Pancreas (tissue), 10 donors: ENCODE measurements at regions not wholly inside any gene's neighbourhood (a gene's known extent, or its start where the extent isn't known, plus 50 kb on each side); places are given as distances from the start of the nearest gene placed in this dataset.
A peak's percentile ranks its signal among the peaks of the same experiment; 100 is the strongest.

Experiments
- ATAC-seq, 4 donors: fragments of 200-7000 bp; cut with Tn5 transposase; one replicate each; pipeline versions ENCODE4 v1.8.0 to v1.9.1; 2020; ENCODE audit warnings: mild to moderate bottlenecking in 4 of 4, moderate library complexity in 4 of 4
- DNase-seq, 6 donors: peaks; one replicate each; pipeline ENCODE4 v3.0.0-alpha.2; 2020
- FAIRE-seq: peaks from 2 replicates; lab custom pipeline; 2012; peaks lifted over from hg19 to GRCh38; lab: Jason Lieb, UNC
- H3K27ac ChIP-seq, 4 donors: fragments of 200-600 bp; sonication (generic); 1 replicate in 3 of 4; 2 replicates in 1 of 4; pipeline versions ENCODE4 v1.5.0 to v1.8.0; 2020
- H3K27me3 ChIP-seq, 4 donors: fragments of 200-600 bp; one replicate each; pipeline ENCODE4 v1.8.0; 2021
- H3K36me3 ChIP-seq, 3 donors: fragments of 200-600 bp; sonication (generic) in 1 of 3; one replicate each; pipeline versions ENCODE4 v1.5.0 to v1.8.0; 2020 to 2021
- H3K4me1 ChIP-seq, 3 donors: fragments of 200-600 bp; one replicate each; pipeline ENCODE4 v1.8.0; 2021
- H3K4me3 ChIP-seq, 4 donors: fragments of 200-600 bp; sonication (generic) in 2 of 4; one replicate each; pipeline versions ENCODE4 v1.5.0 to v1.8.0; 2020 to 2021
- H3K9me3 ChIP-seq, 4 donors: fragments of 200-600 bp; one replicate each; pipeline ENCODE4 v1.8.0; 2021
- CTCF ChIP-seq, 4 donors: fragments of 200-600 bp; sonication (generic) in 3 of 4; IDR thresholded peaks; one replicate each; pipeline versions ENCODE4 v1.5.0 to v1.8.0; 2021; ENCODE audit warnings: antibody characterized with exemption in 4 of 4
- WGBS, 2 donors: extraction: QIAGEN DNeasy Blood & Tissue Kit; methylation state at CpG; one replicate each; pipeline ENCODE4 v1.1.7; 2013; 5-methylcytosine and 5-hydroxymethylcytosine counted together
- intact Hi-C, 3 donors: fragments of 100-400 bp; cut with DNase I; formaldehyde crosslinking; loops; one replicate each; pipeline versions ENCODE4 v1.11.1 to v1.14.2; 2022
- donor health status: healthy with polysubstance abuse.
- donor health status: DM: no; HTN: no; CAD: no; lungs with moderate emphysema.
- donor health status: DM: no; HTN: no; CAD: no.
- donor health status: control.
- donor health status: control.
- donor health status: Bipolar disorder and iron deficiency.
- donor health status: DM: yes; HTN: yes; CAD: no.
- donor health status: DM: no; HTN: no; CAD: no.
- donor health status: DM: no; HTN: no; CAD: no.
- donor health status: DM: yes; HTN: yes; CAD: no.

GRCh38 chr7:81008901-81009300 lies 90.0 kb upstream of the SEMA3C start:
- TF ChIP-seq CTCF (IDR thresholded peaks at IDR 0.05): no peak
- H3K9me3 ChIP-seq: no peaks in the 10 kb centered on the region
- FAIRE-seq (no peak), DNase-seq (no peak), ATAC-seq (no peak)
- H3K36me3 ChIP-seq: no peaks in the 10 kb centered on the region
- H3K4me3 ChIP-seq: no peak overlapping the region
- no peak overlapping the region for H3K27ac ChIP-seq
- 86 to 90% methylated on average over 4 of the region's 4 CpGs for WGBS, 2 donors
- H3K27me3 ChIP-seq: no peaks in the 10 kb centered on the region
- H3K4me1 ChIP-seq: no peaks in the 10 kb centered on the region
- intact Hi-C loops: no loop called here

GRCh38 chr7:81007051-81007450 lies 88.2 kb upstream of the SEMA3C start:
- no peaks in the 10 kb centered on the region for H3K9me3 ChIP-seq
- intact Hi-C loops: no loop called here
- no peaks in the 10 kb centered on the region for H3K27me3 ChIP-seq
- FAIRE-seq (no peak), DNase-seq (no peak), ATAC-seq (no peak)
- no peak overlapping the region for H3K4me3 ChIP-seq
- WGBS, 2 donors: 68 to 73% methylated on average over 2 of the region's 2 CpGs
- H3K4me1 ChIP-seq: no peaks in the 10 kb centered on the region
- TF ChIP-seq CTCF (IDR thresholded peaks at IDR 0.05): no peak
- H3K36me3 ChIP-seq: no peaks in the 10 kb centered on the region
- no peak overlapping the region for H3K27ac ChIP-seq

- ATAC-seq (no peak), DNase-seq (no peak), FAIRE-seq (no peak)
- Histone ChIP-seq H3K4me3 (no peak overlapping the region), H3K36me3 (no peaks in the 10 kb centered on the region), H3K27me3 (no peaks in the 10 kb centered on the region), H3K9me3 (no peaks in the 10 kb centered on the region), H3K27ac (no peak overlapping the region), H3K4me1 (no peaks in the 10 kb centered on the region)
- WGBS, 2 donors: 88 to 93% methylated on average over 5 of the region's 5 CpGs
- TF ChIP-seq CTCF (IDR thresholded peaks at IDR 0.05): no peak
- intact Hi-C loops: no loop called here
These were observed 86.4 kb upstream of the SEMA3C start for GRCh38 chr7:81005254-81005653.

- intact Hi-C loops: no loop called here
- no peak overlapping the region for H3K4me3 ChIP-seq
- WGBS, 2 donors: 84 to 100% methylated on average over 1 of the region's 1 CpG
- H3K9me3 ChIP-seq: no peaks in the 10 kb centered on the region
- no peaks in the 10 kb centered on the region for H3K4me1 ChIP-seq
- TF ChIP-seq CTCF (IDR thresholded peaks at IDR 0.05): no peak
- H3K36me3 ChIP-seq: no peaks in the 10 kb centered on the region
- FAIRE-seq: no peak
- no peaks in the 10 kb centered on the region for H3K27me3 ChIP-seq
- no peak for DNase-seq
- peak in 1 of 4 donors; percentile 65 for ATAC-seq
- H3K27ac ChIP-seq: no peak overlapping the region
These were observed 85.2 kb upstream of the SEMA3C start for GRCh38 chr7:81004098-81004497.

- no peaks in the 10 kb centered on the region for H3K9me3 ChIP-seq
- no peaks in the 10 kb centered on the region for H3K27me3 ChIP-seq
- intact Hi-C loops: no loop called here
- TF ChIP-seq CTCF (IDR thresholded peaks at IDR 0.05): no peak
- no peak for DNase-seq
- H3K4me3 ChIP-seq: no peak overlapping the region
- H3K4me1 ChIP-seq: no peaks in the 10 kb centered on the region
- no peaks in the 10 kb centered on the region for H3K36me3 ChIP-seq
- no peak for ATAC-seq
- FAIRE-seq: no peak
- 81 to 82% methylated on average over 3 of the region's 3 CpGs for WGBS, 2 donors
- H3K27ac ChIP-seq: no peak overlapping the region
These were observed 84.5 kb upstream of the SEMA3C start for GRCh38 chr7:81003326-81003725.
